Activated CD8-positive, alpha-beta T cell treated with anti-CD3 and anti-CD28 coated beads for 36 hours (primary cell): ENCODE measurements at regions not wholly inside any gene's neighbourhood (a gene's known extent, or its start where the extent isn't known, plus 50 kb on each side); places are given as distances from the start of the nearest gene placed in this dataset.
A peak's percentile ranks its signal among the peaks of the same experiment; 100 is the strongest.

Source experiments
- ATAC-seq: fragments of 200-7000 bp; cut with Tn5 transposase; one replicate; pipeline ENCODE4 v1.10.0; 2021; ENCODE audit warnings: mild to moderate bottlenecking, moderate library complexity
- CTCF ChIA-PET: fragments of 350-600 bp; sonication (Branson Sonifier 250); formaldehyde crosslinking; loops from one replicate; lab custom pipeline; 2021; ENCODE audit warnings: antibody characterized with exemption; lab: Charles Lee
- POLR2A ChIA-PET: fragments of 350-600 bp; sonication (Branson Sonifier 250); formaldehyde crosslinking; loops from one replicate; lab custom pipeline; 2021; ENCODE audit warnings: antibody characterized with exemption; lab: Charles Lee
- DNase-seq: peaks from one replicate; pipeline ENCODE4 v3.0.0-alpha.2; 2020
- H3K27ac Mint-ChIP-seq: one replicate; pipeline ENCODE4 v1.8.0; 2021; ENCODE audit warnings: mild to moderate bottlenecking, mixed read lengths
- H3K27me3 Mint-ChIP-seq: one replicate; pipeline ENCODE4 v1.8.0; 2021; ENCODE audit warnings: mixed read lengths
- H3K36me3 Mint-ChIP-seq: one replicate; pipeline ENCODE4 v1.8.0; 2021; ENCODE audit warnings: low read depth, mixed read lengths
- H3K4me1 Mint-ChIP-seq: one replicate; pipeline ENCODE4 v1.8.0; 2021; ENCODE audit warnings: low read depth, mixed read lengths
- H3K4me3 Mint-ChIP-seq: one replicate; pipeline ENCODE4 v1.8.0; 2021; ENCODE audit warnings: mild to moderate bottlenecking, moderate library complexity, mixed read lengths
- H3K9me3 Mint-ChIP-seq: one replicate; pipeline ENCODE4 v1.8.0; 2021; ENCODE audit warnings: mixed read lengths
- intact Hi-C: fragments of 100-400 bp; cut with micrococcal nuclease; formaldehyde crosslinking; loops from one replicate; pipeline ENCODE4 v1.10.0; 2022
- TF ChIP-seq, protein P1 (sequence below): fragments of 200-600 bp; IDR thresholded peaks from one replicate; pipeline ENCODE4 v1.8.0; 2022; ENCODE audit warnings: antibody characterized with exemption, mild to moderate bottlenecking

DNA sequence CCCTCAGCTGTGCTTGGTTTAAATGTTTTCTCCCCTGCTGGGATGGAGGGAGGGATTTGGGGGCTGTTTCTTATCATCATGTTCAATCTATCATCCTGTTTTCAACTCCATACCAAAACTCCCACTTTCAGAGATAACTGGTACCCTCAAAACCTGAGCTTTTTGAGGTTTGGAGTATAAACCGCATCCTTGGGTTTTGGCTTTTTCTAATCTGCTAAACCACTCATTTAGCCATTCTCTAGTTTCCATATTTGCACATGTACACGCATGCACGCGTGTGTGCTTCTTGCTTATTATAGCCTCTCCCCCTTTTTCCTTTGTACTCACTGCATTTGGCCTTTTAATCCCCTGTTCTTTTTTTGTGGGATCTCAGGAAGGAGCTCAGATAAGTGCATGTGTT, 116.7 kb upstream of the TEX13D start:
- TF ChIP-seq, protein P1, sequence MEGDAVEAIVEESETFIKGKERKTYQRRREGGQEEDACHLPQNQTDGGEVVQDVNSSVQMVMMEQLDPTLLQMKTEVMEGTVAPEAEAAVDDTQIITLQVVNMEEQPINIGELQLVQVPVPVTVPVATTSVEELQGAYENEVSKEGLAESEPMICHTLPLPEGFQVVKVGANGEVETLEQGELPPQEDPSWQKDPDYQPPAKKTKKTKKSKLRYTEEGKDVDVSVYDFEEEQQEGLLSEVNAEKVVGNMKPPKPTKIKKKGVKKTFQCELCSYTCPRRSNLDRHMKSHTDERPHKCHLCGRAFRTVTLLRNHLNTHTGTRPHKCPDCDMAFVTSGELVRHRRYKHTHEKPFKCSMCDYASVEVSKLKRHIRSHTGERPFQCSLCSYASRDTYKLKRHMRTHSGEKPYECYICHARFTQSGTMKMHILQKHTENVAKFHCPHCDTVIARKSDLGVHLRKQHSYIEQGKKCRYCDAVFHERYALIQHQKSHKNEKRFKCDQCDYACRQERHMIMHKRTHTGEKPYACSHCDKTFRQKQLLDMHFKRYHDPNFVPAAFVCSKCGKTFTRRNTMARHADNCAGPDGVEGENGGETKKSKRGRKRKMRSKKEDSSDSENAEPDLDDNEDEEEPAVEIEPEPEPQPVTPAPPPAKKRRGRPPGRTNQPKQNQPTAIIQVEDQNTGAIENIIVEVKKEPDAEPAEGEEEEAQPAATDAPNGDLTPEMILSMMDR: no peak
- peaks cover 2% of the 10 kb centered on the region for H3K9me3 Mint-ChIP-seq
- ChIA-PET POLR2A (interaction anchor here (1.0 to 5.2 kb wide), 3 partner anchors 23 to 131 kb away, joined by 3 to 48 read pairs (median 24); partner anchors contain the start of gene SH2D1A), CTCF (interaction anchor here (1.2 to 1.7 kb wide), 4 partner anchors 17 to 137 kb away, joined by 3 to 5 read pairs (median 4); partner anchors contain the start of gene SH2D1A)
- peaks cover 6% of the 10 kb centered on the region for H3K36me3 Mint-ChIP-seq
- peak; percentile 42 for DNase-seq
- peak overlapping the region; percentile 17 for H3K4me3 Mint-ChIP-seq
- H3K27me3 Mint-ChIP-seq: no peaks in the 10 kb centered on the region
- peaks cover 80% of the 10 kb centered on the region for H3K4me1 Mint-ChIP-seq
- intact Hi-C loops: loop anchor here (2.0 to 5.0 kb wide), 3 partner anchors 82 to 253 kb away; partner anchors contain the start of gene STAG2
- ATAC-seq: no peak
- H3K27ac Mint-ChIP-seq: peak overlapping the region; percentile 98

DNA sequence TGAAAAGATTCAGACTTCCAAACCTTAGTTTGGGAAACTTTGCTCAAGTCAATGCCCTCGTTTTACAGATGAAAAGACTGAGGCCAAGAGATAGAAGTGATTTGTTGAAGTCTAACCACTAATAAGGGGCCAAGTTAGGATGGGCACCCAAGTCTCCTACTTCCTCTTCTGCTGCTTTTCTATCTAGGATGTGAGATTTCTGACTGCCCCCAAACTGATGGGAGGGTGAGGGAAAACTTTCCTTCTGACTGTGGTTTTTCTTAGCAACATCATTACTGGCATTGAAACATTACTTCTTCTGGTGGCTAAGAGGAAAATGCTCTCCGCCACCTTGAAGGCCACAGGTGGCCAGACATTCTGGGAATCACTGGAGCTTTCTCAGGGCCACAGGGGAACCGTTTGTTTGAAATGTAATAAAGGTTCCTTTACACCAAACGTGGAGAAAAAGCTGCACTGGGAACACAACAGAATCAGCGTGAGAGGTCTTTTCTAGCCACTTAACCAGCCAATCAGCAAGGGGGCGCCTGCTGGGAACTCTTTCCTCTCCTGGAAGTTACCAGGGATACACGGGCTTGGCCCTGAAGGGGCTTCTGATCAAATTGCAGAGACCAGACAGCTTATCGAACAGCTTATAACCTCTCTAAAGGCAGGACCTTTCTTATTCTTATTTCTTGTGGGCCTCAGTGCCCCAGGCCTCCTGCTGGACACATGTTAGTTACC, 115.9 kb upstream of the TEX13D start:
- intact Hi-C loops: loop anchor here (2.0 to 5.0 kb wide), 3 partner anchors 81 to 254 kb away; partner anchors contain the start of gene STAG2
- Mint-ChIP-seq H3K4me3 (peak overlapping the region; percentile 52), H3K27ac (peak overlapping the region; percentile 98), H3K27me3 (no peaks in the 10 kb centered on the region), H3K36me3 (peaks cover 6% of the 10 kb centered on the region), H3K4me1 (peaks cover 79% of the 10 kb centered on the region), H3K9me3 (peaks cover 2% of the 10 kb centered on the region)
- TF ChIP-seq, protein P1: no peak
- ChIA-PET POLR2A (interaction anchor here (0.8 to 5.2 kb wide), 6 partner anchors 9 to 130 kb away, joined by 3 to 48 read pairs (median 4); partner anchors contain the start of gene SH2D1A), CTCF (interaction anchor here (1.2 to 1.9 kb wide), 6 partner anchors 14 to 190 kb away, joined by 3 to 12 read pairs (median 5); partner anchors contain the start of gene SH2D1A)
- ATAC-seq (no peak), DNase-seq (no peak)

DNA sequence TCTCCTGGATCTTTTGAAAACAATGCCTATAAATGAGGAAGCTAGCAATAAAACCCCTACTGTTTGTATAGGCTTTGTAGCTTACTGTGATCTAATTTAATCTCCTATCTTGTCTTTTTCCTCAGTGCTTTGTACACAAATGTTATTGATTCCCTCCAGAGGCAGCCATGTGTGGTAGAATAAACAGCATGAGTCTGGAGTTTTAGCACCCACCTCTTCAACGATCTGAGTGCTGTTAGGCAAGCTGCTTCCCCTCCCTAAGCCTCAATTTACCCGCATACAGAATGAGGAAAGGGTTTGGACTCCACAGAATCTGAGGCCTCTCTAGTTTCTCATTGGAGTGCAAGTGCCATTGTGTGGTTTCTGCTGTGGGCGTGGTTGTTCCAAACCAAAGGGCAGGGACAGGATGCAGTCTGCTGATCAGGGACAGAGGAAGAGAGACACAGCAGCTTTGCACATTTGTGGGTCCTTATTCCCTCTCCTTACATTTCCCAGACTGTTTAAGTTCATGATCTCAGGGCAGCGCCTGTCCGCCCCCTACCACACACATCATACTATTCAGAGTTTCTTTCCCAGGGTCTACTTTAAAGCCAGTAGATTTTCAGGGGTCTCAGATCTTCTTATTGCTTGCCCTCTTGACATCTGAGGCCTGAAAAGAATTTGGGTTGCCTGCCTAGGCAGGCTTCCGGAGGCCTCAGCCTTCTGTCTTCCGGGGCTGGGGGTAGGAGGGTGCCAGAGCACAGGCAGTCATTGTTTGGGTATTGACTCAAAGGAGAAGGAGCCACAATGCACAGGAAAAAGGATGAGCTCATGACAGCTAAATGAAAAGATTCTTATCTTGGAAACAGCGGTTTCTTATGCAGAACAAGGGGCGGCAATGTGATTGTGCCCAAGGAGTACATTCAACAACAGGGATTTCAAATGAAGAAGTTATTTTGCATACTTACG, 114.9 kb upstream of the TEX13D start:
- intact Hi-C loops: loop anchor here (2.0 to 5.0 kb wide), 4 partner anchors 21 to 255 kb away; partner anchors contain the start of gene STAG2
- peaks cover 6% of the 10 kb centered on the region for H3K36me3 Mint-ChIP-seq
- peak; percentile 80 for DNase-seq

DNA sequence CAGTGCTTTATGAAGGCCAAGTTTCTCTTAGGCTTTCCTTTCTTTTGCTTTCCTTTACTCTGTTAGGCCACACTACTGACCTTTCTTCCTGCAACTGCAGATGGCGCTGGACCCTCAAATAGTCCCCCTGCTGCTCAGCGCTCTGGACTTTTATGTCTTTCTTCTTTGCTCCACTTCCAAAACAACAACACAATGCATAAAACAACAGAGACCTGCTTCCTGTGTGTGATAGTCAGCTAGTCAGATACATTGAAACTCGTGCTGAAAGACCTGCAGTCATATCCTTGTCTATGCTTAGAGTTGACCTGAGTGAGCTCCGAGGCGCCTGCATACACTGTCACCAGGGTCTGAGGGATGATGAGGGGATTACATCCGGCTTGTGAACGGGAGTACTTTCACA, 108.9 kb upstream of the TEX13D start:
- ChIA-PET CTCF (interaction anchor here (0.6 to 1.3 kb wide), 11 partner anchors 9 to 146 kb away, joined by 3 to 7 read pairs (median 3); partner anchors contain the start of gene SH2D1A), POLR2A (interaction anchor here (0.6 to 1.0 kb wide), 2 partner anchors 118 to 124 kb away, joined by 3 to 7 read pairs; partner anchors contain the start of gene SH2D1A)
- peaks cover 70% of the 10 kb centered on the region for H3K4me1 Mint-ChIP-seq
- H3K36me3 Mint-ChIP-seq: no peaks in the 10 kb centered on the region
- peak; percentile 62 for DNase-seq
- H3K4me3 Mint-ChIP-seq: peak overlapping the region; percentile 37
- H3K9me3 Mint-ChIP-seq: no peaks in the 10 kb centered on the region
- ATAC-seq: peak; percentile 62
- TF ChIP-seq, protein P1: no peak
- H3K27me3 Mint-ChIP-seq: no peaks in the 10 kb centered on the region
- peak overlapping the region; percentile 73 for H3K27ac Mint-ChIP-seq
- intact Hi-C loops: no loop called here

More for the DNA sequence above, 114.9 kb upstream of the TEX13D start:
- H3K27me3 Mint-ChIP-seq: no peaks in the 10 kb centered on the region
- H3K27ac Mint-ChIP-seq: peak overlapping the region; percentile 98
- H3K4me3 Mint-ChIP-seq: peak overlapping the region; percentile 52
- H3K9me3 Mint-ChIP-seq: peaks cover 2% of the 10 kb centered on the region
- TF ChIP-seq, protein P1: no peak
- POLR2A ChIA-PET: interaction anchor here (0.7 to 5.2 kb wide), 12 partner anchors 8 to 376 kb away, joined by 3 to 48 read pairs (median 4); partner anchors contain the start of gene SH2D1A
- peak; percentile 89 for ATAC-seq
- CTCF ChIA-PET: interaction anchor here (1.3 to 1.9 kb wide), 5 partner anchors 13 to 189 kb away, joined by 3 to 12 read pairs (median 5); partner anchors contain the start of gene SH2D1A
- peaks cover 83% of the 10 kb centered on the region for H3K4me1 Mint-ChIP-seq
